VCaP (cell line): ENCODE measurements at regions not wholly inside any gene's neighbourhood (a gene's known extent, or its start where the extent isn't known, plus 50 kb on each side); places are given as distances from the start of the nearest gene placed in this dataset.

Experiments used
- H3K27ac ChIP-seq: fragments of 450-650 bp; 2 replicates; pipeline ENCODE4 v1.5.1; 2017
- CTCF ChIP-seq: fragments of 450-650 bp; conservative IDR thresholded peaks from 2 replicates; pipeline ENCODE4 v1.5.1; 2017; ENCODE audit warnings: mild to moderate bottlenecking, moderate library complexity

GRCh38 chr16:86199182-86199581, 300.2 kb downstream of the IRF8 start:
- H3K27ac ChIP-seq = no peak overlapping the region
- no peak for TF ChIP-seq CTCF

GRCh38 chr16:86199871-86200695, 301.1 kb downstream of the IRF8 start:
- no peak overlapping the region for H3K27ac ChIP-seq
- TF ChIP-seq CTCF = no peak

GRCh38 chr16:86200722-86201121, 301.8 kb downstream of the IRF8 start:
- no peak for TF ChIP-seq CTCF
- H3K27ac ChIP-seq = no peak overlapping the region

- H3K27ac ChIP-seq = no peak overlapping the region
- no peak for TF ChIP-seq CTCF
These were observed 302.8 kb downstream of the IRF8 start for GRCh38 chr16:86201746-86202145.

GRCh38 chr16:86202267-86202666, 303.3 kb downstream of the IRF8 start:
- no peak overlapping the region for H3K27ac ChIP-seq
- TF ChIP-seq CTCF = no peak

- H3K27ac ChIP-seq = no peak overlapping the region
- TF ChIP-seq CTCF = no peak
These were observed 303.9 kb downstream of the IRF8 start for GRCh38 chr16:86202760-86203426.

- no peak overlapping the region for H3K27ac ChIP-seq
- no peak for TF ChIP-seq CTCF
These were observed 304.8 kb downstream of the IRF8 start for GRCh38 chr16:86203557-86204275.
